ENCODE measurements at regions not wholly inside any gene's neighbourhood (a gene's known extent, or its start where the extent isn't known, plus 50 kb on each side); places are given as distances from the start of the nearest gene placed in this dataset.

GRCh38 chr16:35637683-35638082 is 2178.3 kb downstream of the TP53TG3F start:
- no peak overlapping the region for H3K27ac ChIP-seq
- no peak for DNase-seq
- H3K4me3 ChIP-seq, result no peak overlapping the region
- no peaks in the 10 kb centered on the region for H3K4me1 ChIP-seq
- no peaks in the 10 kb centered on the region for H3K9me3 ChIP-seq (replicated peaks)
- no peaks in the 10 kb centered on the region for H3K27me3 ChIP-seq
- H3K36me3 ChIP-seq, result no peaks in the 10 kb centered on the region

- Histone ChIP-seq H3K4me3 (no peak overlapping the region), H3K4me1 (no peaks in the 10 kb centered on the region), H3K36me3 (no peaks in the 10 kb centered on the region), H3K27ac (no peak overlapping the region), H3K27me3 (no peaks in the 10 kb centered on the region), H3K9me3 (replicated peaks) (no peaks in the 10 kb centered on the region)
- no peak for DNase-seq
Measured at GRCh38 chr16:35639233-35640205, 2180.1 kb downstream of the TP53TG3F start.

DNA sequence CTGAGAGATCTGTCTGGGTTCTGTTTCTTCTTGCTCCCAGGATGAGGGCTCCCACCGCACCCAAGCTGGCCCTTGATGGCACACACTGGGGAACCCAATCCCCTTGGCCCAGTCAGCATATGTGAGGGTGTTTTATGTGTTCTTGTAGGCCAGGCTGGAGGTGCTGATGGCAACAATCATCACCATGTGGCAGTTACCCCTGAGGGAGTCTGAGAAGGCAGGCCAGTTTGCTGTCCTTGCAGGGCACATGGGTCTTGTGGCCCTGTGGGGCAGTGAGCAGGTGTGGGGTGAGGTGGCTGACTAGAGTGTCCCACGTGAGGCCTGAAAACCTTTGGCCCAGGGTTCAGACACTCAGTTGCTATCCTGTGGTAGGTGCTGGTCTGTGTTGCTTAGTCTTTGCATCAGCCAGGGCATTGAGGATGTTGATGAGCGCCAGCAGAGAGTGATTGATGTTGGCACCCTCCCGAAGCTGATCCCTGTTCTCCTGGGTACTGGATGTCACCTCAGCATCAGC is 2183.0 kb downstream of the TP53TG3F start:
- Histone ChIP-seq H3K27me3 (no peaks in the 10 kb centered on the region), H3K27ac (no peak overlapping the region), H3K4me3 (no peak overlapping the region), H3K9me3 (replicated peaks) (no peaks in the 10 kb centered on the region), H3K4me1 (no peaks in the 10 kb centered on the region), H3K36me3 (no peaks in the 10 kb centered on the region)
- no peak for DNase-seq

DNA sequence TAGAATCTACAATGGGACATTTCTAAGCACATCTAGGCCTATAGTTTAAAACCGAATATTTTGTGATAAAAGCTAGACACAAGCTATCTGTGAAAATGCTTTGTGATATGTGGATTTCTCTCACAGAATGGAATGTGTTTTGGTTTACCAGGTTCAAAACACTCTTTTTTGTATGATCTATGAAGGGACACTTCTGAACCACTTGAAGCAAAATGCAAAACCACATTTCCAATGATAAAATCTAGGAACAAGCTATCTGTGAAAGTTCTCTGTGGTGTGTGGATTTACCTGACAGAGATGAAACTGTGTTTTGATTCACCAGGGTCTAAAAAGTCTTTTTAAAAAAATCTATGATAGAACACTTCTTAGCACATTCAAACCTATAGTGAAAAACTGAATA is 2192.4 kb downstream of the TP53TG3F start:
- Histone ChIP-seq H3K36me3 (no peaks in the 10 kb centered on the region), H3K9me3 (replicated peaks) (no peaks in the 10 kb centered on the region), H3K4me1 (no peaks in the 10 kb centered on the region), H3K27me3 (no peaks in the 10 kb centered on the region), H3K27ac (no peak overlapping the region), H3K4me3 (no peak overlapping the region)
- no peak for DNase-seq

DNA sequence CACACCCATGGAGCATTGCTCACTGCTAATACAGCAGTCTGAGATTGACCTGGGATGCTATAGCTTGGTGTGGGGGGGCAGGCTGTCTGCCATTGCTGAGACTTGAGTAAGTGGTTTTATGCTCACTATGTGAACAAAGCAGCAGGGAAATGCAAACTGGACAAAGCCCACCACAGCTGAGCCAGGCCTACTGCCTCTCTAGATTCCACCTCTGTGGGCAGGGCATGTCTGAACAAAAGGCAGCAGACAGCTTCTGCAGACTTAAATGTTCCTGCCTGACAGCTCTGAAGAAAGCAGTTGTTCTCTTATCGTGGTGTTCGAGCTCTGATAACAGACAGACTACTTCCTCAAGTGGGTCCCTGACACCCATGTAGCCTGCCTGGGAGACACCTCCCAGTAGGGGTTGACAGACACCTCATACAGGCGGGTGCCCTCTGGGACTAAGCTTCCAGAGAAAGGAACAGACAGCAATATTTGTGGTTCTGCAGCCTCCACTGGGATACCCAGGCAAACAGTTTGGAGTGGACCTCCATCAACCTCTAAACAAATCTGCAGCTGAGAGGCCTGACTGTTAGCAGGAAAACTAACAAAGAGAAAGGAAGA is 2204.8 kb downstream of the TP53TG3F start:
- Histone ChIP-seq H3K36me3 (no peaks in the 10 kb centered on the region), H3K9me3 (replicated peaks) (no peaks in the 10 kb centered on the region), H3K27ac (no peak overlapping the region), H3K4me3 (no peak overlapping the region), H3K27me3 (no peaks in the 10 kb centered on the region), H3K4me1 (no peaks in the 10 kb centered on the region)
- DNase-seq, result no peak

GRCh38 chr16:35685085-35685484 is 2225.7 kb downstream of the TP53TG3F start:
- Histone ChIP-seq H3K4me1 (no peaks in the 10 kb centered on the region), H3K27me3 (no peaks in the 10 kb centered on the region), H3K4me3 (no peak overlapping the region), H3K27ac (no peak overlapping the region), H3K36me3 (no peaks in the 10 kb centered on the region), H3K9me3 (replicated peaks) (no peaks in the 10 kb centered on the region)
- DNase-seq, result no peak

GRCh38 chr16:35686595-35686994 is 2227.2 kb downstream of the TP53TG3F start:
- no peaks in the 10 kb centered on the region for H3K9me3 ChIP-seq (replicated peaks)
- H3K27me3 ChIP-seq, result no peaks in the 10 kb centered on the region
- H3K4me3 ChIP-seq, result no peak overlapping the region
- H3K4me1 ChIP-seq, result no peaks in the 10 kb centered on the region
- DNase-seq, result no peak
- H3K36me3 ChIP-seq, result no peaks in the 10 kb centered on the region
- H3K27ac ChIP-seq, result no peak overlapping the region

DNA sequence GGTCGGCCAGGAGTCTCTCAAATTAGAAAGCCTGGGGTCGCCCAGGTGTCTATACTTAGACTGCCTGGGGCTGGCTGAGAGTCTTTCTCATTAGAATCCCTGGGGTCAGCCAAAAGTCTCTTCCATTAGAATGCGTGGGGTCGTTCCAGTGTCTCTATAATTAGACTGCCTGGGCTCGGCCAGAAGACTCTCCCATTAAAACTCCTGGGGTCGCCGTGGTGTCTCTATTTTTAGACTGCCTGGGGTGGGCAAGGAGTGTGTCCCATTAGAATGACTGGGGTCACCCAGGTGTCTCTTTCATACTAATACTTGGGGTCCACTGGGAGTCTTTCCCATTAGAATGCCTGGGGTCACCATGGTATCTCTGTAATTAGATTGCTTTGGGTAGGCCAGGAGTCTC is 2227.7 kb downstream of the TP53TG3F start:
- DNase-seq, result no peak
- H3K27ac ChIP-seq, result no peak overlapping the region
- H3K36me3 ChIP-seq, result no peaks in the 10 kb centered on the region
- H3K9me3 ChIP-seq (replicated peaks), result no peaks in the 10 kb centered on the region
- H3K4me3 ChIP-seq, result no peak overlapping the region
- H3K4me1 ChIP-seq, result no peaks in the 10 kb centered on the region
- H3K27me3 ChIP-seq, result no peaks in the 10 kb centered on the region

GRCh38 chr16:35687781-35688180 is 2228.4 kb downstream of the TP53TG3F start:
- Histone ChIP-seq H3K27me3 (no peaks in the 10 kb centered on the region), H3K36me3 (no peaks in the 10 kb centered on the region), H3K4me3 (no peak overlapping the region), H3K4me1 (no peaks in the 10 kb centered on the region), H3K27ac (no peak overlapping the region), H3K9me3 (replicated peaks) (no peaks in the 10 kb centered on the region)
- no peak for DNase-seq

- no peak overlapping the region for H3K27ac ChIP-seq
- DNase-seq, result no peak
- no peaks in the 10 kb centered on the region for H3K27me3 ChIP-seq
- no peaks in the 10 kb centered on the region for H3K36me3 ChIP-seq
- no peaks in the 10 kb centered on the region for H3K9me3 ChIP-seq (replicated peaks)
- H3K4me3 ChIP-seq, result no peak overlapping the region
- H3K4me1 ChIP-seq, result no peaks in the 10 kb centered on the region
Measured at GRCh38 chr16:35689764-35690163, 2230.4 kb downstream of the TP53TG3F start.

DNA sequence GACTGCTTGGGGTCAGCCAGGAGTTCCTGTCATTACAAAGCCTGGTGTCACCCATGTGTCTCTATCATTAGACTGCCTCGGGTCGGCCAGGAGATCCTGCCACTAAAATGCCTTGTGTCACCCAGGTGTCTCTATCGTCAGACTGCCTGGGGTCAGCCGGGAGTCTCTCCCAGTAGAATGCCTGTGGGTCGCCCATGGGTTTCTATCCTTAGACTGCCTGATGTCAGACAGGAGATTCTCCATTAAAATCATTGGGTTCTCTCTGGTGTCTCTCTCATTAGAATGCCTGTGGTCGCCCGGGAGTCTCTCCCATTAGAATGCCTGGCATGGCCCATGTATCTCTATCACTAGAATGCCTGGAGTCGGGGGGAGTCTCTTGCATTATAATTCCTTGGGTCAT is 2231.0 kb downstream of the TP53TG3F start:
- Histone ChIP-seq H3K4me3 (no peak overlapping the region), H3K4me1 (no peaks in the 10 kb centered on the region), H3K27me3 (no peaks in the 10 kb centered on the region), H3K36me3 (no peaks in the 10 kb centered on the region), H3K9me3 (replicated peaks) (no peaks in the 10 kb centered on the region), H3K27ac (no peak overlapping the region)
- DNase-seq, result no peak

GRCh38 chr16:35691057-35691456 is 2231.6 kb downstream of the TP53TG3F start:
- Histone ChIP-seq H3K4me1 (no peaks in the 10 kb centered on the region), H3K27ac (no peak overlapping the region), H3K27me3 (no peaks in the 10 kb centered on the region), H3K36me3 (no peaks in the 10 kb centered on the region), H3K9me3 (replicated peaks) (no peaks in the 10 kb centered on the region), H3K4me3 (no peak overlapping the region)
- no peak for DNase-seq

DNA sequence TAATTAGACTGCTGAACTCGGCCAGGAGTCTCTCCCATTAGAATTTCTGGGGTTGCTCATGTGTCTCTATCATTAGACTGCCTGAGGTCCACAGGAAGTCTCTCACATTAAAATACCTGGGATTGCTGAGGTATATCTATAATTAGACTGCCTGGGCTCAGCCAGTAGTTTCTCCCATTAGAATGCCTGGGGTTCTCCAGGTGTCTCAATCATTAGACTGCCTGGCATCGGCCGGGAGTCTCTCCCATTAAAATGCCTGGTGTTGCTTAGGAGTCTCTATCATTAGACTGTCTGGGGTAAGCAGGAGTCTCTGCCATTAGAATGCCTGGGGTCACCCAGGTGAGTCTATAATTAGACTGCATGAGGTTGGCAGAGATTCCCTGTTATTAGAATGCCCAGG is 2233.4 kb downstream of the TP53TG3F start:
- no peaks in the 10 kb centered on the region for H3K27me3 ChIP-seq
- no peak overlapping the region for H3K4me3 ChIP-seq
- H3K27ac ChIP-seq, result no peak overlapping the region
- DNase-seq, result no peak
- no peaks in the 10 kb centered on the region for H3K9me3 ChIP-seq (replicated peaks)
- no peaks in the 10 kb centered on the region for H3K36me3 ChIP-seq
- no peaks in the 10 kb centered on the region for H3K4me1 ChIP-seq

- Histone ChIP-seq H3K36me3 (no peaks in the 10 kb centered on the region), H3K27me3 (no peaks in the 10 kb centered on the region), H3K4me3 (no peak overlapping the region), H3K9me3 (replicated peaks) (no peaks in the 10 kb centered on the region), H3K27ac (no peak overlapping the region), H3K4me1 (no peaks in the 10 kb centered on the region)
- no peak for DNase-seq
Measured at GRCh38 chr16:35706901-35707300, 2247.5 kb downstream of the TP53TG3F start.

DNA sequence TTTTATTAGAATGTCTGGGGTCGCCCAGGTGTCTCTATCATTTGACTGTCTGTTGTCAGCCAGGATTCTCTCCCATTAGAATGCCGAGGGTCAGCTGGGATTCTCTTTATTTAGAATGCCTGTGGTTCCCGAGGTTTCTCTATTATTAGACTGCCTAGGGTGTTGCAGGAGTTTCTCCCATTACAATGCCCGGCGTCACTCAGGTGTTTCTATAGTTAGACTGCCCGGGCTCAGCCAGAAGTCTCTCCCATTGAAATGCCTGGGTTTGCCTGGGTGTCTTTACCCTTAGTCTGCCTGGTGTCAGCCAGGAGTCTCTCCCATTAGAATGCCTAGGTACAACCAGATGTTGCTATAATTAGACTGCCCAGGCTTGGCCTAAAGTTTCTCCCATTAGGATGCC is 2252.0 kb downstream of the TP53TG3F start:
- H3K4me1 ChIP-seq, result no peaks in the 10 kb centered on the region
- H3K9me3 ChIP-seq (replicated peaks), result no peaks in the 10 kb centered on the region
- no peak for DNase-seq
- H3K4me3 ChIP-seq, result no peak overlapping the region
- H3K27ac ChIP-seq, result no peak overlapping the region
- no peaks in the 10 kb centered on the region for H3K36me3 ChIP-seq
- H3K27me3 ChIP-seq, result no peaks in the 10 kb centered on the region

Measured in SJCRH30 (cell line).